Adrenal gland (tissue), 5 donors: ENCODE measurements at regions not wholly inside any gene's neighbourhood (a gene's known extent, or its start where the extent isn't known, plus 50 kb on each side); places are given as distances from the start of the nearest gene placed in this dataset.
"Not testable (repeated sequence)": the region's sequence is repeated elsewhere in the genome, so short reads cannot be mapped to it uniquely, and the experiment has no call there.

Experiments
- CTCF ChIP-seq, 6 experiments: fragments of 450-650 bp in 4 of 6; fragments of 200-600 bp in 2 of 6; sonication (generic) in 1 of 6; IDR thresholded peaks; 1 replicate in 5 of 6; 2 replicates in 1 of 6; pipeline versions ENCODE4 v1.5.1 to v1.8.0; 2016 to 2021; ENCODE audit warnings: antibody characterized with exemption in 6 of 6, mild to moderate bottlenecking in 2 of 6, moderate library complexity in 1 of 6
- POLR2A ChIP-seq, 2 donors: fragments of 450-650 bp; IDR thresholded peaks; one replicate each; pipeline ENCODE4 v1.6.1; 2017; ENCODE audit warnings: antibody characterized with exemption in 2 of 2, mild to moderate bottlenecking in 2 of 2, moderate library complexity in 1 of 2
- donor health status: DM: no; HTN: no; CAD: no.

DNA sequence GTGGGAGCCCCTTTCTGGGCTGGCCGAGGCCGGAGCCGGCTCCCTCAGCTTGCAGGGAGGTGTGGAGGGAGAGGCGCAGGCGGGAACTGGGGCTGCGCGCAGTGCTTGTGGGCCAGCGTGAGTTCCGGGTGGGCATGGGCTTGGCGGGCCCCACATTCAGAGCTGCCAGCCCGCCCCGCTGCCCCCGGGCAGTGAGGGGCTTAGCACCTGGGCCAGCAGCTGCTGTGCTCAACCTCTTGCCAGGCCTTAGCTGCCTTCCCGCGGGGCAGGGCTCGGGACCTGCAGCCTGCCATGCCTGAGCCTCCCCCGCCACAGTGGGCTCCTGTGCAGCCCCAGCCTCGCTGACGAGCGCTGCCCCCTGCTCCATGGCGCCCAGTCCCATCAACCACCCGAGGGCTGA is 136.9 kb upstream of the JADE1 start:
- TF ChIP-seq CTCF, POLR2A (IDR thresholded peaks at IDR 0.05): not testable (repeated sequence)
